ENCODE measurements at regions not wholly inside any gene's neighbourhood (a gene's known extent, or its start where the extent isn't known, plus 50 kb on each side); places are given as distances from the start of the nearest gene placed in this dataset.

GRCh38 chr18:68072744-68073143 lies 556.2 kb upstream of the DSEL start (continued):
- TF ChIP-seq ZNF274 (IDR thresholded peaks at IDR 0.05; ENCODE audit: borderline replicate concordance, extremely low read depth, low read length) (no peak), POU5F1 (IDR thresholded peaks at IDR 0.05; ENCODE audit: low read depth, low read length) (no peak), SUZ12 (IDR thresholded peaks at IDR 0.05; ENCODE audit: low read length) (no peak)
